ENCODE measurements at regions not wholly inside any gene's neighbourhood (a gene's known extent, or its start where the extent isn't known, plus 50 kb on each side); places are given as distances from the start of the nearest gene placed in this dataset.

DNA sequence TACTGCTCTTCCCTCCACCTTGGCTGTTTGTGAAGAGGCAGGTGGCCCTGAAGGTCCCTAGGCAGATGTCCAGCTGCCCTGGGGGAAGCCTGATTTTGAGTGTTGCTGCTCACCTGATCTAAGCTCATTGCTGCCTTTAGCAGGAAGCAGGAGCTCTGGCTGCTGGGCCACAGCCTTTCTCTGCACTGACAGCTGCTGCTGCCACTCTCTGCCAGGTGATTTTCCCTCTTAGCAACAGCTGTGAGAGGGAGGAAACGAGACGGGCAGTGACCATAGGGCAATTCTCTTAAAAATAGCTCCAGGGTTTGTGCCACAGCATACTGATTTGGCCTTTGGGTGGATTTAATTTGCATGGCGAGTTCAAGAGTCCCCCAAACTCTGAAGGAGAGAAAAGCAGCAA lies 415.8 kb upstream of the SEMA6D start:
- TF ChIP-seq, protein P1, sequence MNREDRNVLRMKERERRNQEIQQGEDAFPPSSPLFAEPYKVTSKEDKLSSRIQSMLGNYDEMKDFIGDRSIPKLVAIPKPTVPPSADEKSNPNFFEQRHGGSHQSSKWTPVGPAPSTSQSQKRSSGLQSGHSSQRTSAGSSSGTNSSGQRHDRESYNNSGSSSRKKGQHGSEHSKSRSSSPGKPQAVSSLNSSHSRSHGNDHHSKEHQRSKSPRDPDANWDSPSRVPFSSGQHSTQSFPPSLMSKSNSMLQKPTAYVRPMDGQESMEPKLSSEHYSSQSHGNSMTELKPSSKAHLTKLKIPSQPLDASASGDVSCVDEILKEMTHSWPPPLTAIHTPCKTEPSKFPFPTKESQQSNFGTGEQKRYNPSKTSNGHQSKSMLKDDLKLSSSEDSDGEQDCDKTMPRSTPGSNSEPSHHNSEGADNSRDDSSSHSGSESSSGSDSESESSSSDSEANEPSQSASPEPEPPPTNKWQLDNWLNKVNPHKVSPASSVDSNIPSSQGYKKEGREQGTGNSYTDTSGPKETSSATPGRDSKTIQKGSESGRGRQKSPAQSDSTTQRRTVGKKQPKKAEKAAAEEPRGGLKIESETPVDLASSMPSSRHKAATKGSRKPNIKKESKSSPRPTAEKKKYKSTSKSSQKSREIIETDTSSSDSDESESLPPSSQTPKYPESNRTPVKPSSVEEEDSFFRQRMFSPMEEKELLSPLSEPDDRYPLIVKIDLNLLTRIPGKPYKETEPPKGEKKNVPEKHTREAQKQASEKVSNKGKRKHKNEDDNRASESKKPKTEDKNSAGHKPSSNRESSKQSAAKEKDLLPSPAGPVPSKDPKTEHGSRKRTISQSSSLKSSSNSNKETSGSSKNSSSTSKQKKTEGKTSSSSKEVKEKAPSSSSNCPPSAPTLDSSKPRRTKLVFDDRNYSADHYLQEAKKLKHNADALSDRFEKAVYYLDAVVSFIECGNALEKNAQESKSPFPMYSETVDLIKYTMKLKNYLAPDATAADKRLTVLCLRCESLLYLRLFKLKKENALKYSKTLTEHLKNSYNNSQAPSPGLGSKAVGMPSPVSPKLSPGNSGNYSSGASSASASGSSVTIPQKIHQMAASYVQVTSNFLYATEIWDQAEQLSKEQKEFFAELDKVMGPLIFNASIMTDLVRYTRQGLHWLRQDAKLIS (CRISPR knock-in tag; IDR thresholded peaks at IDR 0.05; ENCODE audit: borderline replicate concordance): no peak
- TF ChIP-seq RORB (CRISPR knock-in tag; IDR thresholded peaks at IDR 0.05): no peak
- TF ChIP-seq, protein P2, sequence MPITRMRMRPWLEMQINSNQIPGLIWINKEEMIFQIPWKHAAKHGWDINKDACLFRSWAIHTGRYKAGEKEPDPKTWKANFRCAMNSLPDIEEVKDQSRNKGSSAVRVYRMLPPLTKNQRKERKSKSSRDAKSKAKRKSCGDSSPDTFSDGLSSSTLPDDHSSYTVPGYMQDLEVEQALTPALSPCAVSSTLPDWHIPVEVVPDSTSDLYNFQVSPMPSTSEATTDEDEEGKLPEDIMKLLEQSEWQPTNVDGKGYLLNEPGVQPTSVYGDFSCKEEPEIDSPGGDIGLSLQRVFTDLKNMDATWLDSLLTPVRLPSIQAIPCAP (CRISPR knock-in tag; IDR thresholded peaks at IDR 0.05): no peak
- TF ChIP-seq, protein P3, sequence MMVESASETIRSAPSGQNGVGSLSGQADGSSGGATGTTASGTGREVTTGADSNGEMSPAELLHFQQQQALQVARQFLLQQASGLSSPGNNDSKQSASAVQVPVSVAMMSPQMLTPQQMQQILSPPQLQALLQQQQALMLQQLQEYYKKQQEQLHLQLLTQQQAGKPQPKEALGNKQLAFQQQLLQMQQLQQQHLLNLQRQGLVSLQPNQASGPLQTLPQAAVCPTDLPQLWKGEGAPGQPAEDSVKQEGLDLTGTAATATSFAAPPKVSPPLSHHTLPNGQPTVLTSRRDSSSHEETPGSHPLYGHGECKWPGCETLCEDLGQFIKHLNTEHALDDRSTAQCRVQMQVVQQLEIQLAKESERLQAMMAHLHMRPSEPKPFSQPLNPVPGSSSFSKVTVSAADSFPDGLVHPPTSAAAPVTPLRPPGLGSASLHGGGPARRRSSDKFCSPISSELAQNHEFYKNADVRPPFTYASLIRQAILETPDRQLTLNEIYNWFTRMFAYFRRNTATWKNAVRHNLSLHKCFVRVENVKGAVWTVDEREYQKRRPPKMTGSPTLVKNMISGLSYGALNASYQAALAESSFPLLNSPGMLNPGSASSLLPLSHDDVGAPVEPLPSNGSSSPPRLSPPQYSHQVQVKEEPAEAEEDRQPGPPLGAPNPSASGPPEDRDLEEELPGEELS (CRISPR knock-in tag; IDR thresholded peaks at IDR 0.05): no peak
- TF ChIP-seq ZNF219 (CRISPR knock-in tag; IDR thresholded peaks at IDR 0.05; ENCODE audit: borderline replicate concordance): no peak
- TF ChIP-seq SMAD3 (CRISPR knock-in tag; IDR thresholded peaks at IDR 0.05; ENCODE audit: borderline replicate concordance): no peak
- TF ChIP-seq TCF7 (CRISPR knock-in tag; IDR thresholded peaks at IDR 0.05; ENCODE audit: low read depth): no peak
- TF ChIP-seq, protein P4, sequence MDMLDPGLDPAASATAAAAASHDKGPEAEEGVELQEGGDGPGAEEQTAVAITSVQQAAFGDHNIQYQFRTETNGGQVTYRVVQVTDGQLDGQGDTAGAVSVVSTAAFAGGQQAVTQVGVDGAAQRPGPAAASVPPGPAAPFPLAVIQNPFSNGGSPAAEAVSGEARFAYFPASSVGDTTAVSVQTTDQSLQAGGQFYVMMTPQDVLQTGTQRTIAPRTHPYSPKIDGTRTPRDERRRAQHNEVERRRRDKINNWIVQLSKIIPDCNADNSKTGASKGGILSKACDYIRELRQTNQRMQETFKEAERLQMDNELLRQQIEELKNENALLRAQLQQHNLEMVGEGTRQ (CRISPR knock-in tag; IDR thresholded peaks at IDR 0.05): no peak
- TF ChIP-seq, protein P5, sequence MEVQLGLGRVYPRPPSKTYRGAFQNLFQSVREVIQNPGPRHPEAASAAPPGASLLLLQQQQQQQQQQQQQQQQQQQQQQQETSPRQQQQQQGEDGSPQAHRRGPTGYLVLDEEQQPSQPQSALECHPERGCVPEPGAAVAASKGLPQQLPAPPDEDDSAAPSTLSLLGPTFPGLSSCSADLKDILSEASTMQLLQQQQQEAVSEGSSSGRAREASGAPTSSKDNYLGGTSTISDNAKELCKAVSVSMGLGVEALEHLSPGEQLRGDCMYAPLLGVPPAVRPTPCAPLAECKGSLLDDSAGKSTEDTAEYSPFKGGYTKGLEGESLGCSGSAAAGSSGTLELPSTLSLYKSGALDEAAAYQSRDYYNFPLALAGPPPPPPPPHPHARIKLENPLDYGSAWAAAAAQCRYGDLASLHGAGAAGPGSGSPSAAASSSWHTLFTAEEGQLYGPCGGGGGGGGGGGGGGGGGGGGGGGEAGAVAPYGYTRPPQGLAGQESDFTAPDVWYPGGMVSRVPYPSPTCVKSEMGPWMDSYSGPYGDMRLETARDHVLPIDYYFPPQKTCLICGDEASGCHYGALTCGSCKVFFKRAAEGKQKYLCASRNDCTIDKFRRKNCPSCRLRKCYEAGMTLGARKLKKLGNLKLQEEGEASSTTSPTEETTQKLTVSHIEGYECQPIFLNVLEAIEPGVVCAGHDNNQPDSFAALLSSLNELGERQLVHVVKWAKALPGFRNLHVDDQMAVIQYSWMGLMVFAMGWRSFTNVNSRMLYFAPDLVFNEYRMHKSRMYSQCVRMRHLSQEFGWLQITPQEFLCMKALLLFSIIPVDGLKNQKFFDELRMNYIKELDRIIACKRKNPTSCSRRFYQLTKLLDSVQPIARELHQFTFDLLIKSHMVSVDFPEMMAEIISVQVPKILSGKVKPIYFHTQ (CRISPR knock-in tag; IDR thresholded peaks at IDR 0.05): no peak
- no peak for TF ChIP-seq ATF1 (CRISPR knock-in tag; IDR thresholded peaks at IDR 0.05)
- no peak for TF ChIP-seq FOXP1 (CRISPR knock-in tag; IDR thresholded peaks at IDR 0.05; ENCODE audit: borderline replicate concordance)
- TF ChIP-seq FOXK1 (CRISPR knock-in tag; IDR thresholded peaks at IDR 0.05): no peak
- TF ChIP-seq, protein P6, sequence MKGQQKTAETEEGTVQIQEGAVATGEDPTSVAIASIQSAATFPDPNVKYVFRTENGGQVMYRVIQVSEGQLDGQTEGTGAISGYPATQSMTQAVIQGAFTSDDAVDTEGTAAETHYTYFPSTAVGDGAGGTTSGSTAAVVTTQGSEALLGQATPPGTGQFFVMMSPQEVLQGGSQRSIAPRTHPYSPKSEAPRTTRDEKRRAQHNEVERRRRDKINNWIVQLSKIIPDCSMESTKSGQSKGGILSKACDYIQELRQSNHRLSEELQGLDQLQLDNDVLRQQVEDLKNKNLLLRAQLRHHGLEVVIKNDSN (CRISPR knock-in tag; IDR thresholded peaks at IDR 0.05): no peak
- TF ChIP-seq NFE2L1 (CRISPR knock-in tag; IDR thresholded peaks at IDR 0.05): no peak
- TF ChIP-seq, protein P7, sequence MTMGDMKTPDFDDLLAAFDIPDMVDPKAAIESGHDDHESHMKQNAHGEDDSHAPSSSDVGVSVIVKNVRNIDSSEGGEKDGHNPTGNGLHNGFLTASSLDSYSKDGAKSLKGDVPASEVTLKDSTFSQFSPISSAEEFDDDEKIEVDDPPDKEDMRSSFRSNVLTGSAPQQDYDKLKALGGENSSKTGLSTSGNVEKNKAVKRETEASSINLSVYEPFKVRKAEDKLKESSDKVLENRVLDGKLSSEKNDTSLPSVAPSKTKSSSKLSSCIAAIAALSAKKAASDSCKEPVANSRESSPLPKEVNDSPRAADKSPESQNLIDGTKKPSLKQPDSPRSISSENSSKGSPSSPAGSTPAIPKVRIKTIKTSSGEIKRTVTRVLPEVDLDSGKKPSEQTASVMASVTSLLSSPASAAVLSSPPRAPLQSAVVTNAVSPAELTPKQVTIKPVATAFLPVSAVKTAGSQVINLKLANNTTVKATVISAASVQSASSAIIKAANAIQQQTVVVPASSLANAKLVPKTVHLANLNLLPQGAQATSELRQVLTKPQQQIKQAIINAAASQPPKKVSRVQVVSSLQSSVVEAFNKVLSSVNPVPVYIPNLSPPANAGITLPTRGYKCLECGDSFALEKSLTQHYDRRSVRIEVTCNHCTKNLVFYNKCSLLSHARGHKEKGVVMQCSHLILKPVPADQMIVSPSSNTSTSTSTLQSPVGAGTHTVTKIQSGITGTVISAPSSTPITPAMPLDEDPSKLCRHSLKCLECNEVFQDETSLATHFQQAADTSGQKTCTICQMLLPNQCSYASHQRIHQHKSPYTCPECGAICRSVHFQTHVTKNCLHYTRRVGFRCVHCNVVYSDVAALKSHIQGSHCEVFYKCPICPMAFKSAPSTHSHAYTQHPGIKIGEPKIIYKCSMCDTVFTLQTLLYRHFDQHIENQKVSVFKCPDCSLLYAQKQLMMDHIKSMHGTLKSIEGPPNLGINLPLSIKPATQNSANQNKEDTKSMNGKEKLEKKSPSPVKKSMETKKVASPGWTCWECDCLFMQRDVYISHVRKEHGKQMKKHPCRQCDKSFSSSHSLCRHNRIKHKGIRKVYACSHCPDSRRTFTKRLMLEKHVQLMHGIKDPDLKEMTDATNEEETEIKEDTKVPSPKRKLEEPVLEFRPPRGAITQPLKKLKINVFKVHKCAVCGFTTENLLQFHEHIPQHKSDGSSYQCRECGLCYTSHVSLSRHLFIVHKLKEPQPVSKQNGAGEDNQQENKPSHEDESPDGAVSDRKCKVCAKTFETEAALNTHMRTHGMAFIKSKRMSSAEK (CRISPR knock-in tag; IDR thresholded peaks at IDR 0.05; ENCODE audit: borderline replicate concordance): no peak
- TF ChIP-seq, protein P8, sequence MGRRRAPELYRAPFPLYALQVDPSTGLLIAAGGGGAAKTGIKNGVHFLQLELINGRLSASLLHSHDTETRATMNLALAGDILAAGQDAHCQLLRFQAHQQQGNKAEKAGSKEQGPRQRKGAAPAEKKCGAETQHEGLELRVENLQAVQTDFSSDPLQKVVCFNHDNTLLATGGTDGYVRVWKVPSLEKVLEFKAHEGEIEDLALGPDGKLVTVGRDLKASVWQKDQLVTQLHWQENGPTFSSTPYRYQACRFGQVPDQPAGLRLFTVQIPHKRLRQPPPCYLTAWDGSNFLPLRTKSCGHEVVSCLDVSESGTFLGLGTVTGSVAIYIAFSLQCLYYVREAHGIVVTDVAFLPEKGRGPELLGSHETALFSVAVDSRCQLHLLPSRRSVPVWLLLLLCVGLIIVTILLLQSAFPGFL (CRISPR knock-in tag; IDR thresholded peaks at IDR 0.05; ENCODE audit: borderline replicate concordance): no peak
- no peak for TF ChIP-seq SOX15 (CRISPR knock-in tag; IDR thresholded peaks at IDR 0.05)
- TF ChIP-seq, protein P9, sequence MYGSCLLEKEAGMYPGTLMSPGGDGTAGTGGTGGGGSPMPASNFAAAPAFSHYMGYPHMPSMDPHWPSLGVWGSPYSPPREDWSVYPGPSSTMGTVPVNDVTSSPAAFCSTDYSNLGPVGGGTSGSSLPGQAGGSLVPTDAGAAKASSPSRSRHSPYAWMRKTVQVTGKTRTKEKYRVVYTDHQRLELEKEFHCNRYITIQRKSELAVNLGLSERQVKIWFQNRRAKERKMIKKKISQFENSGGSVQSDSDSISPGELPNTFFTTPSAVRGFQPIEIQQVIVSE (CRISPR knock-in tag; IDR thresholded peaks at IDR 0.05; ENCODE audit: borderline replicate concordance): no peak

More for the DNA sequence above, 415.8 kb upstream of the SEMA6D start:
- Mint-ChIP-seq H3K27ac (no peak overlapping the region), H3K9me3 (no peaks in the 10 kb centered on the region), H3K27me3 (ENCODE audit: low read depth) (no peaks in the 10 kb centered on the region; the same call in 1 of the 2 replicates), H3K4me1 (peaks cover 17% of the 10 kb centered on the region), H3K36me3 (no peaks in the 10 kb centered on the region), H3K4me3 (no peak overlapping the region)
- no peak for ATAC-seq
- CTCF ChIA-PET: interaction anchor here (1.5 to 2.7 kb wide), 3 partner anchors 73 to 170 kb away, joined by 4 to 8 read pairs (median 5); no protein-coding TSS in a partner anchor
- POLR2A ChIA-PET: interaction anchor here (0.6 to 0.9 kb wide), 2 partner anchors 9 to 10 kb away, joined by 3 to 8 read pairs; no protein-coding TSS in a partner anchor
- DNase-seq (ENCODE audit: low spot score): no peak

Measured in WTC11 (cell line).